Right ventricle myocardium inferior (tissue), 1 donor: ENCODE measurements at regions not wholly inside any gene's neighbourhood (a gene's known extent, or its start where the extent isn't known, plus 50 kb on each side); places are given as distances from the start of the nearest gene placed in this dataset.
"Not testable (repeated sequence)": the region's sequence is repeated elsewhere in the genome, so short reads cannot be mapped to it uniquely, and the experiment has no call there.

Experiments used
- ATAC-seq: fragments of 200-7000 bp; cut with Tn5 transposase; one replicate; pipeline ENCODE4 v1.9.1; 2020; ENCODE audit warnings: mild to moderate bottlenecking, moderate library complexity
- DNase-seq: peaks from one replicate; pipeline ENCODE4 v3.0.0; 2021; ENCODE audit errors: missing footprints
- intact Hi-C: fragments of 100-400 bp; cut with DNase I; formaldehyde crosslinking; loops from one replicate; pipeline ENCODE4 v1.11.0; 2022
- donor health status: DM: no; HTN: yes; CAD: no; lungs with severe emphysema.

- intact Hi-C loops, ATAC-seq, DNase-seq: not testable (repeated sequence)
Measured at GRCh38 chr7:150135620-150136190, 187.4 kb upstream of the LRRC61 start.

- intact Hi-C loops, ATAC-seq, DNase-seq: not testable (repeated sequence)
Measured at GRCh38 chr7:150139840-150140239, 183.3 kb upstream of the LRRC61 start.

GRCh38 chr7:150141525-150142345 lies 181.4 kb upstream of the LRRC61 start:
- ATAC-seq, intact Hi-C loops, DNase-seq: not testable (repeated sequence)

- ATAC-seq, intact Hi-C loops, DNase-seq: not testable (repeated sequence)
Measured at GRCh38 chr7:150146124-150146523, 177.0 kb upstream of the LRRC61 start.

- ATAC-seq, intact Hi-C loops, DNase-seq: not testable (repeated sequence)
Measured at GRCh38 chr7:150147524-150147923, 175.6 kb upstream of the LRRC61 start.

- DNase-seq, intact Hi-C loops, ATAC-seq: not testable (repeated sequence)
Measured at GRCh38 chr7:150156015-150156414, 167.1 kb upstream of the LRRC61 start.

GRCh38 chr7:150158696-150159095 lies 164.5 kb upstream of the LRRC61 start:
- DNase-seq, intact Hi-C loops, ATAC-seq: not testable (repeated sequence)

- intact Hi-C loops, ATAC-seq, DNase-seq: not testable (repeated sequence)
Measured at GRCh38 chr7:150169515-150169914, 153.6 kb upstream of the LRRC61 start.

- ATAC-seq, DNase-seq, intact Hi-C loops: not testable (repeated sequence)
Measured at GRCh38 chr7:150169943-150170490, 153.1 kb upstream of the LRRC61 start.

- intact Hi-C loops, DNase-seq, ATAC-seq: not testable (repeated sequence)
Measured at GRCh38 chr7:150183602-150184001, 139.6 kb upstream of the LRRC61 start.

GRCh38 chr7:150189963-150190362 lies 133.2 kb upstream of the LRRC61 start:
- intact Hi-C loops, DNase-seq, ATAC-seq: not testable (repeated sequence)

GRCh38 chr7:150192541-150192940 lies 130.6 kb upstream of the LRRC61 start:
- intact Hi-C loops, ATAC-seq, DNase-seq: not testable (repeated sequence)

- DNase-seq, intact Hi-C loops, ATAC-seq: not testable (repeated sequence)
Measured at GRCh38 chr7:150193866-150194265, 129.3 kb upstream of the LRRC61 start.
